ENCODE measurements at regions not wholly inside any gene's neighbourhood (a gene's known extent, or its start where the extent isn't known, plus 50 kb on each side); places are given as distances from the start of the nearest gene placed in this dataset.
"Not testable (repeated sequence)": the region's sequence is repeated elsewhere in the genome, so short reads cannot be mapped to it uniquely, and the experiment has no call there.

GRCh38 chr1:227420147-227420546 lies 101.9 kb upstream of the CDC42BPA start:
- ChIA-PET POLR2A (no interaction called here), CTCF (no interaction called here)
- Histone ChIP-seq H3K9me3 (ENCODE audit: control insufficient read depth, insufficient read depth, low read length) (no peaks in the 10 kb centered on the region), H3K4me3 (ENCODE audit: low read depth, low read length) (no peak overlapping the region), H3K27ac (ENCODE audit: low read depth, low read length) (no peak overlapping the region), H3K27me3 (ENCODE audit: control insufficient read depth, insufficient read depth, low read length) (no peaks in the 10 kb centered on the region)
- DNase-seq (ENCODE audit: low read depth, low spot score): no peak
- TF ChIP-seq CTCF (IDR thresholded peaks at IDR 0.05; ENCODE audit: low read depth, low read length): no peak

- Histone ChIP-seq H3K9me3 (ENCODE audit: control insufficient read depth, insufficient read depth, low read length) (no peaks in the 10 kb centered on the region), H3K4me3 (ENCODE audit: low read depth, low read length) (no peak overlapping the region), H3K27me3 (ENCODE audit: control insufficient read depth, insufficient read depth, low read length) (no peaks in the 10 kb centered on the region), H3K27ac (ENCODE audit: low read depth, low read length) (peak overlapping the region; percentile 40)
- ChIA-PET POLR2A (interaction anchor here (0.6 kb wide), 1 partner anchor 16 kb away, joined by 3 read pairs; no protein-coding TSS in a partner anchor), CTCF (no interaction called here)
- TF ChIP-seq CTCF (IDR thresholded peaks at IDR 0.05; ENCODE audit: low read depth, low read length): no peak
- no peak for DNase-seq (ENCODE audit: low read depth, low spot score)
Observed at GRCh38 chr1:227417756-227418480, 99.6 kb upstream of the CDC42BPA start.

GRCh38 chr1:227416156-227416830 lies 98.0 kb upstream of the CDC42BPA start:
- CTCF ChIA-PET: interaction anchor here (0.6 kb wide), 1 partner anchor 466 kb away, joined by 3 read pairs; no protein-coding TSS in a partner anchor
- TF ChIP-seq CTCF (IDR thresholded peaks at IDR 0.05; ENCODE audit: low read depth, low read length): no peak
- H3K27ac ChIP-seq (ENCODE audit: low read depth, low read length): no peak overlapping the region
- no peaks in the 10 kb centered on the region for H3K9me3 ChIP-seq (ENCODE audit: control insufficient read depth, insufficient read depth, low read length)
- POLR2A ChIA-PET: interaction anchor here (0.6 kb wide), 1 partner anchor 477 kb away, joined by 4 read pairs; no protein-coding TSS in a partner anchor
- no peak overlapping the region for H3K4me3 ChIP-seq (ENCODE audit: low read depth, low read length)
- DNase-seq (ENCODE audit: low read depth, low spot score): no peak
- no peaks in the 10 kb centered on the region for H3K27me3 ChIP-seq (ENCODE audit: control insufficient read depth, insufficient read depth, low read length)

GRCh38 chr1:227415115-227415790 lies 97.0 kb upstream of the CDC42BPA start:
- ChIA-PET CTCF (no interaction called here), POLR2A (no interaction called here)
- no peak overlapping the region for H3K27ac ChIP-seq (ENCODE audit: low read depth, low read length)
- H3K27me3 ChIP-seq (ENCODE audit: control insufficient read depth, insufficient read depth, low read length): no peaks in the 10 kb centered on the region
- H3K4me3 ChIP-seq (ENCODE audit: low read depth, low read length): no peak overlapping the region
- no peak for DNase-seq (ENCODE audit: low read depth, low spot score)
- no peak for TF ChIP-seq CTCF (IDR thresholded peaks at IDR 0.05; ENCODE audit: low read depth, low read length)
- H3K9me3 ChIP-seq (ENCODE audit: control insufficient read depth, insufficient read depth, low read length): no peaks in the 10 kb centered on the region

- DNase-seq (ENCODE audit: low read depth, low spot score): no peak
- POLR2A ChIA-PET: no interaction called here
- Histone ChIP-seq H3K27me3 (ENCODE audit: control insufficient read depth, insufficient read depth, low read length) (peaks cover 4% of the 10 kb centered on the region), H3K27ac (ENCODE audit: low read depth, low read length) (no peak overlapping the region), H3K9me3 (ENCODE audit: control insufficient read depth, insufficient read depth, low read length) (no peaks in the 10 kb centered on the region), H3K4me3 (ENCODE audit: low read depth, low read length) (no peak overlapping the region)
- no peak for TF ChIP-seq CTCF (IDR thresholded peaks at IDR 0.05; ENCODE audit: low read depth, low read length)
- CTCF ChIA-PET: no interaction called here
Observed at GRCh38 chr1:227411066-227411465, 92.8 kb upstream of the CDC42BPA start.

- H3K4me3 ChIP-seq (ENCODE audit: low read depth, low read length); CTCF ChIA-PET; POLR2A ChIA-PET: not testable (repeated sequence)
Observed at GRCh38 chr1:227406332-227406731, 88.0 kb upstream of the CDC42BPA start.

More at GRCh38 chr1:227406332-227406731, 88.0 kb upstream of the CDC42BPA start:
- DNase-seq (ENCODE audit: low read depth, low spot score); H3K9me3 ChIP-seq (ENCODE audit: control insufficient read depth, insufficient read depth, low read length); H3K27ac ChIP-seq (ENCODE audit: low read depth, low read length); H3K27me3 ChIP-seq (ENCODE audit: control insufficient read depth, insufficient read depth, low read length): not testable (repeated sequence)

Data from AG04450 (cell line).